A549 (cell line): ENCODE measurements at regions not wholly inside any gene's neighbourhood (a gene's known extent, or its start where the extent isn't known, plus 50 kb on each side); places are given as distances from the start of the nearest gene placed in this dataset.

ENCODE experiments used
- ATAC-seq, 2 experiments: fragments of 200-7000 bp in 1 of 2; fragments of >200 bp in 1 of 2; cut with Nextera tagmentation in 1 of 2; cut with Tn5 transposase in 1 of 2; 3 replicates each; pipeline versions ENCODE4 v1.8.0 to v1.9.1; 2018 to 2020; ENCODE audit warnings: mild to moderate bottlenecking in 1 of 2, moderate library complexity in 1 of 2
- CTCF ChIA-PET: fragments of 300-600 bp; sonication (Branson Sonifier 250); formaldehyde crosslinking; extraction: SDS; loops from one replicate; lab custom pipeline; 2021; ENCODE audit warnings: antibody characterized with exemption, inconsistent platforms; lab: Yijun Ruan, JAX
- POLR2A ChIA-PET: fragments of 350-600 bp; formaldehyde crosslinking; extraction: SDS; loops from one replicate; lab custom pipeline; 2021; ENCODE audit warnings: antibody characterized with exemption, inconsistent platforms; lab: Yijun Ruan, JAX
- DNase-seq, 2 experiments: peaks; one replicate each; pipeline versions ENCODE4 v3.0.0 to v3.0.0-alpha.2; 2011 to 2016; ENCODE audit warnings: low read depth in 1 of 2, low spot score in 1 of 2
- FAIRE-seq: peaks from 2 replicates; lab custom pipeline; 2011; peaks lifted over from hg19 to GRCh38; lab: Jason Lieb, UNC
- H3K27ac ChIP-seq, 2 experiments: fragments of >200 bp; sonication (Bioruptor Twin); formaldehyde crosslinking; 3 replicates each; pipeline ENCODE4 v1.5.1; 2016 to 2017
- H3K4me1 ChIP-seq: fragments of >200 bp; sonication (Bioruptor Twin); formaldehyde crosslinking; 3 replicates; pipeline ENCODE4 v1.6.1; 2016
- H3K4me2 ChIP-seq: fragments of >200 bp; sonication (Bioruptor Twin); formaldehyde crosslinking; 3 replicates; pipeline ENCODE4 v1.6.1; 2016
- H3K4me3 ChIP-seq: fragments of >200 bp; sonication (Bioruptor Twin); formaldehyde crosslinking; 3 replicates; pipeline ENCODE4 v1.5.1; 2016
- H3K9me3 ChIP-seq: fragments of >200 bp; sonication (Bioruptor Twin); formaldehyde crosslinking; 3 replicates; pipeline ENCODE4 v1.6.1; 2016
- BCL3 ChIP-seq: fragments of >200 bp; sonication (Bioruptor Twin); formaldehyde crosslinking; IDR thresholded peaks from 3 replicates; pipeline ENCODE4 v1.6.1; 2016
- BHLHE40 ChIP-seq: IDR thresholded peaks from 2 replicates; pipeline ENCODE4 v1.6.1; 2012; ENCODE audit warnings: low read depth, low read length, inconsistent platforms
- EHF ChIP-seq: fragments of 250-450 bp; sonication (Bioruptor Pico); IDR thresholded peaks from 2 replicates; pipeline ENCODE4 v1.5.0; 2020; ENCODE audit warnings: mild to moderate bottlenecking
- FOSB ChIP-seq: fragments of 250-450 bp; sonication (Bioruptor Pico); IDR thresholded peaks from 2 replicates; pipeline ENCODE4 v1.5.0; 2020; ENCODE audit warnings: mild to moderate bottlenecking, moderate library complexity
- FOSL2 ChIP-seq, 2 experiments: fragments of 450-650 bp in 1 of 2; fragments of >200 bp in 1 of 2; sonication (Bioruptor Twin) in 1 of 2; formaldehyde crosslinking; IDR thresholded peaks; 2 replicates each; pipeline versions ENCODE4 v1.5.0 to v1.6.1; 2016 to 2020; ENCODE audit warnings: mild to moderate bottlenecking in 1 of 2, moderate library complexity in 1 of 2
- HES2 ChIP-seq: fragments of >200 bp; sonication (Bioruptor Twin); formaldehyde crosslinking; IDR thresholded peaks from 2 replicates; pipeline ENCODE4 v1.6.1; 2016
- HEYL ChIP-seq: fragments of 250-450 bp; sonication (Bioruptor Pico); IDR thresholded peaks from 2 replicates; pipeline ENCODE4 v1.8.0; 2021; ENCODE audit warnings: mild to moderate bottlenecking, moderate library complexity
- HOXA7 ChIP-seq: fragments of 250-450 bp; sonication (Bioruptor Pico); IDR thresholded peaks from 2 replicates; pipeline ENCODE4 v1.5.0; 2020; ENCODE audit warnings: mild to moderate bottlenecking, moderate library complexity
- MAFK ChIP-seq: fragments of 450-650 bp; IDR thresholded peaks from 2 replicates; pipeline ENCODE4 v1.6.1; 2014; ENCODE audit not compliant: partially characterized antibody
- MAZ ChIP-seq: fragments of 150-350 bp; IDR thresholded peaks from 2 replicates; pipeline ENCODE4 v1.6.1; 2014; ENCODE audit warnings: antibody characterized with exemption, low read depth, low read length, borderline replicate concordance
- NPAS2 ChIP-seq: fragments of 250-450 bp; sonication (Bioruptor Pico); IDR thresholded peaks from 2 replicates; pipeline ENCODE4 v1.8.0; 2022; ENCODE audit warnings: mild to moderate bottlenecking, moderate library complexity, borderline replicate concordance
- NR3C1 ChIP-seq: fragments of >200 bp; sonication (Bioruptor Twin); formaldehyde crosslinking; IDR thresholded peaks from 3 replicates; pipeline ENCODE4 v1.6.1; 2017
- RARB ChIP-seq: fragments of 250-450 bp; sonication (Bioruptor Pico); IDR thresholded peaks from 2 replicates; pipeline ENCODE4 v1.8.0; 2021; ENCODE audit warnings: mild to moderate bottlenecking, moderate library complexity
- RCOR1 ChIP-seq: fragments of 150-350 bp; IDR thresholded peaks from 2 replicates; pipeline ENCODE4 v1.6.1; 2014; ENCODE audit warnings: antibody characterized with exemption, low read length, low read depth
- REST ChIP-seq: fragments of 200-600 bp; sonication (generic); IDR thresholded peaks from 2 replicates; pipeline ENCODE4 v1.6.1; 2016; ENCODE audit warnings: antibody characterized with exemption, mild to moderate bottlenecking, moderate library complexity
- SREBF2 ChIP-seq: fragments of 450-650 bp; IDR thresholded peaks from 2 replicates; pipeline ENCODE4 v1.6.1; 2014; ENCODE audit warnings: mild to moderate bottlenecking, moderate library complexity
- TP53 ChIP-seq: fragments of 250-450 bp; sonication (Bioruptor Pico); IDR thresholded peaks from 2 replicates; pipeline ENCODE4 v1.5.0; 2021; ENCODE audit warnings: mild to moderate bottlenecking, moderate library complexity
- USF2 ChIP-seq: fragments of 450-650 bp; IDR thresholded peaks from 2 replicates; pipeline ENCODE4 v1.6.1; 2014; ENCODE audit warnings: antibody characterized with exemption
- ZNF302 ChIP-seq: fragments of 250-450 bp; sonication (Bioruptor Pico); IDR thresholded peaks from 2 replicates; pipeline ENCODE4 v1.9.0; 2021; ENCODE audit warnings: inconsistent platforms, mild to moderate bottlenecking, moderate library complexity
- WGBS: methylation state at CpG from one replicate; pipeline ENCODE4 v1.1.6; 2017; ENCODE audit errors: missing lambda C conversion rate; 5-methylcytosine and 5-hydroxymethylcytosine counted together
- TF ChIP-seq, protein P1 (sequence below): fragments of 150-350 bp; IDR thresholded peaks from 2 replicates; pipeline ENCODE4 v1.6.1; 2014; ENCODE audit warnings: low read depth, mild to moderate bottlenecking, low read length
- TF ChIP-seq, protein P2 (sequence below): fragments of >200 bp; sonication (Bioruptor Twin); formaldehyde crosslinking; IDR thresholded peaks from 3 replicates; pipeline ENCODE4 v1.5.1; 2016

GRCh38 chr2:2633017-2633416, 301.9 kb upstream of the MYT1L start (continued):
- TF ChIP-seq NPAS2 (CRISPR knock-in tag) (no peak), BCL3 (no peak), SREBF2 (no peak), HES2 (no peak)
- TF ChIP-seq, all 56 proteins: peak for 0

GRCh38 chr2:2623939-2624338, 292.9 kb upstream of the MYT1L start:
- CTCF ChIA-PET = no interaction called here
- H3K27ac ChIP-seq = no peak overlapping the region
- peaks cover 14% of the 10 kb centered on the region; the same call in 1 of the 3 replicates for H3K9me3 ChIP-seq
- WGBS = under 1% methylated on average over 6 of the region's 6 CpGs
- no peak for FAIRE-seq
- TF ChIP-seq MAZ = no peak
- TF ChIP-seq HOXA7 (CRISPR knock-in tag) = no peak
- no peak for TF ChIP-seq HEYL (CRISPR knock-in tag)
- TF ChIP-seq TP53 (CRISPR knock-in tag) = no peak
- no peak for TF ChIP-seq FOSL2 (IDR thresholded peaks at IDR 0.05)
- no peak for TF ChIP-seq FOSL2 (CRISPR knock-in tag; IDR thresholded peaks at IDR 0.05)
- no peak for TF ChIP-seq NR3C1
- TF ChIP-seq, protein P1, sequence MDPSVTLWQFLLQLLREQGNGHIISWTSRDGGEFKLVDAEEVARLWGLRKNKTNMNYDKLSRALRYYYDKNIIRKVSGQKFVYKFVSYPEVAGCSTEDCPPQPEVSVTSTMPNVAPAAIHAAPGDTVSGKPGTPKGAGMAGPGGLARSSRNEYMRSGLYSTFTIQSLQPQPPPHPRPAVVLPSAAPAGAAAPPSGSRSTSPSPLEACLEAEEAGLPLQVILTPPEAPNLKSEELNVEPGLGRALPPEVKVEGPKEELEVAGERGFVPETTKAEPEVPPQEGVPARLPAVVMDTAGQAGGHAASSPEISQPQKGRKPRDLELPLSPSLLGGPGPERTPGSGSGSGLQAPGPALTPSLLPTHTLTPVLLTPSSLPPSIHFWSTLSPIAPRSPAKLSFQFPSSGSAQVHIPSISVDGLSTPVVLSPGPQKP = no peak
- no peak for TF ChIP-seq FOSB
- TF ChIP-seq RCOR1 = no peak
- no peak for TF ChIP-seq REST
- TF ChIP-seq HES2 = no peak
- no peak for TF ChIP-seq BCL3
- no peak for TF ChIP-seq USF2
- no peak for TF ChIP-seq BHLHE40
- no peak for TF ChIP-seq EHF
- no peak for TF ChIP-seq MAFK
- no peak for TF ChIP-seq ZNF302 (CRISPR knock-in tag)
- TF ChIP-seq, protein P2, sequence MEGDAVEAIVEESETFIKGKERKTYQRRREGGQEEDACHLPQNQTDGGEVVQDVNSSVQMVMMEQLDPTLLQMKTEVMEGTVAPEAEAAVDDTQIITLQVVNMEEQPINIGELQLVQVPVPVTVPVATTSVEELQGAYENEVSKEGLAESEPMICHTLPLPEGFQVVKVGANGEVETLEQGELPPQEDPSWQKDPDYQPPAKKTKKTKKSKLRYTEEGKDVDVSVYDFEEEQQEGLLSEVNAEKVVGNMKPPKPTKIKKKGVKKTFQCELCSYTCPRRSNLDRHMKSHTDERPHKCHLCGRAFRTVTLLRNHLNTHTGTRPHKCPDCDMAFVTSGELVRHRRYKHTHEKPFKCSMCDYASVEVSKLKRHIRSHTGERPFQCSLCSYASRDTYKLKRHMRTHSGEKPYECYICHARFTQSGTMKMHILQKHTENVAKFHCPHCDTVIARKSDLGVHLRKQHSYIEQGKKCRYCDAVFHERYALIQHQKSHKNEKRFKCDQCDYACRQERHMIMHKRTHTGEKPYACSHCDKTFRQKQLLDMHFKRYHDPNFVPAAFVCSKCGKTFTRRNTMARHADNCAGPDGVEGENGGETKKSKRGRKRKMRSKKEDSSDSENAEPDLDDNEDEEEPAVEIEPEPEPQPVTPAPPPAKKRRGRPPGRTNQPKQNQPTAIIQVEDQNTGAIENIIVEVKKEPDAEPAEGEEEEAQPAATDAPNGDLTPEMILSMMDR = no peak
- TF ChIP-seq RARB (CRISPR knock-in tag) = no peak
- TF ChIP-seq, all 56 proteins: peak for 0
- Histone ChIP-seq H3K4me1 (no peaks in the 10 kb centered on the region), H3K4me3 (no peak overlapping the region), H3K4me2 (no peak overlapping the region)
- no peak for DNase-seq
- POLR2A ChIA-PET = no interaction called here
- no peak for ATAC-seq
